ENCODE measurements at regions not wholly inside any gene's neighbourhood (a gene's known extent, or its start where the extent isn't known, plus 50 kb on each side); places are given as distances from the start of the nearest gene placed in this dataset.

DNA sequence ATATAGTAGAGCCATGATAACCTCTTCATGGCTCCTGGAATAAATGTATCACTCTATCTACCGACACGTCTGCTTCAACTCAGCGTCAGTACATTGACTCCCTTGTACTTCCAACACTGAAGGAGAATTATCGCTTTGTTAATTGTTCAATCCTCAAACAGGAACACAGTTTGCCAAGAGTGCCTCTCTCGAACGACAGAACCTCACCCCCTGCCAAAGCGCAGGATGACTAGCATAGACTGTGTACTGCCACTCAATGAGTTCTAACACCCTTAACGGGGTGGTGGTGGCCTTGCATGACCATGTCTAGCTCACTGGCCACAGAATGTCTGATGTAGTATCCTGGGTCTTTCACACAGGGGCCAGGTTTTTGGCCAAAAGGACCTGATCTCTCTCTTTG lies 81.4 kb upstream of the HEY2 start:
- TF ChIP-seq CTCF (IDR thresholded peaks at IDR 0.05) (no peak), MAX (CRISPR knock-in tag; IDR thresholded peaks at IDR 0.05) (no peak), USF1 (CRISPR knock-in tag; IDR thresholded peaks at IDR 0.05) (no peak)
- TF ChIP-seq, protein P1, sequence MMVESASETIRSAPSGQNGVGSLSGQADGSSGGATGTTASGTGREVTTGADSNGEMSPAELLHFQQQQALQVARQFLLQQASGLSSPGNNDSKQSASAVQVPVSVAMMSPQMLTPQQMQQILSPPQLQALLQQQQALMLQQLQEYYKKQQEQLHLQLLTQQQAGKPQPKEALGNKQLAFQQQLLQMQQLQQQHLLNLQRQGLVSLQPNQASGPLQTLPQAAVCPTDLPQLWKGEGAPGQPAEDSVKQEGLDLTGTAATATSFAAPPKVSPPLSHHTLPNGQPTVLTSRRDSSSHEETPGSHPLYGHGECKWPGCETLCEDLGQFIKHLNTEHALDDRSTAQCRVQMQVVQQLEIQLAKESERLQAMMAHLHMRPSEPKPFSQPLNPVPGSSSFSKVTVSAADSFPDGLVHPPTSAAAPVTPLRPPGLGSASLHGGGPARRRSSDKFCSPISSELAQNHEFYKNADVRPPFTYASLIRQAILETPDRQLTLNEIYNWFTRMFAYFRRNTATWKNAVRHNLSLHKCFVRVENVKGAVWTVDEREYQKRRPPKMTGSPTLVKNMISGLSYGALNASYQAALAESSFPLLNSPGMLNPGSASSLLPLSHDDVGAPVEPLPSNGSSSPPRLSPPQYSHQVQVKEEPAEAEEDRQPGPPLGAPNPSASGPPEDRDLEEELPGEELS (CRISPR knock-in tag; IDR thresholded peaks at IDR 0.05) = no peak

Measured in WTC11 (cell line).